HUES64 (cell line): ENCODE measurements at regions not wholly inside any gene's neighbourhood (a gene's known extent, or its start where the extent isn't known, plus 50 kb on each side); places are given as distances from the start of the nearest gene placed in this dataset.

Source experiments
- H3K27ac ChIP-seq: 2 replicates; pipeline ENCODE4 v1.7.0; 2013; ENCODE audit warnings: low read depth, low read length, inconsistent platforms
- H3K27me3 ChIP-seq: 2 replicates; pipeline ENCODE4 v1.6.1; 2013; ENCODE audit warnings: mild to moderate bottlenecking, low read length; ENCODE audit not compliant: insufficient read depth
- H3K36me3 ChIP-seq: 2 replicates; pipeline ENCODE4 v1.6.1; 2013; ENCODE audit warnings: mild to moderate bottlenecking, low read length; ENCODE audit not compliant: insufficient read depth
- H3K4me1 ChIP-seq: 2 replicates; pipeline ENCODE4 v1.6.1; 2013; ENCODE audit warnings: mild to moderate bottlenecking, low read length, moderate library complexity; ENCODE audit not compliant: insufficient read depth
- H3K4me3 ChIP-seq: 2 replicates; pipeline ENCODE4 v1.5.1; 2013; ENCODE audit warnings: mild to moderate bottlenecking, low read length, moderate library complexity
- H3K9ac ChIP-seq: 2 replicates; pipeline ENCODE4 v1.6.1; 2013; ENCODE audit warnings: mild to moderate bottlenecking, low read depth, low read length
- H3K9me3 ChIP-seq: 2 replicates; pipeline ENCODE4 v1.6.1; 2013; ENCODE audit warnings: low read depth, low read length; ENCODE audit not compliant: insufficient read depth
- WGBS: fragments of 150-250, 120-280 bp; methylation state at CpG from one replicate; pipeline ENCODE4 v1.1.7; 2013; ENCODE audit warnings: missing lambda C conversion rate; 5-methylcytosine and 5-hydroxymethylcytosine counted together

DNA sequence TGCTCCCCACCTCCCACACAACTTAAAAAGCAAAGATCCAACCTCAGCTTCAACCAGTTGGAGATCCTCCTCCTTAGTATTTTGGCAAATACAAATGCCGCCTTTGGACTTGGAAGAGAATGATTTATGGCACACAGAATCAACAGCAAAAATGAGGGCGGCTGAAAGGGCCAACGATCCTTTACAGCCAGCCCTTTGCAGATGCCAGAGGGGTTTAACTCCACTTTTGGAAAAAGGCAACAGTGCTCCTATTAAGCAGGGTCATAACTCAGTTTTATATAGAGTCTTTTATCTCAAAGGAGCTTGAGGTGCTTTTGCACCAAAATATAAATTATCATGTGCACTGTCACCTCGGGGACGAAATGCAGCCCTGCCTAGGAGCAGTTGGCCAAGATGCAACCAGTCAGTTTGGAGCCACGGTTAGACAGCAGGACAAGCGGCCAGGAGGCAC, 56.7 kb upstream of the JCAD start:
- H3K9me3 ChIP-seq, result no peaks in the 10 kb centered on the region
- H3K27me3 ChIP-seq, result no peaks in the 10 kb centered on the region
- 95% methylated on average over 7 of the region's 7 CpGs for WGBS
- no peak overlapping the region for H3K27ac ChIP-seq
- no peak overlapping the region for H3K9ac ChIP-seq
- H3K4me3 ChIP-seq, result no peak overlapping the region
- H3K36me3 ChIP-seq, result no peaks in the 10 kb centered on the region
- H3K4me1 ChIP-seq, result peaks cover 8% of the 10 kb centered on the region

DNA sequence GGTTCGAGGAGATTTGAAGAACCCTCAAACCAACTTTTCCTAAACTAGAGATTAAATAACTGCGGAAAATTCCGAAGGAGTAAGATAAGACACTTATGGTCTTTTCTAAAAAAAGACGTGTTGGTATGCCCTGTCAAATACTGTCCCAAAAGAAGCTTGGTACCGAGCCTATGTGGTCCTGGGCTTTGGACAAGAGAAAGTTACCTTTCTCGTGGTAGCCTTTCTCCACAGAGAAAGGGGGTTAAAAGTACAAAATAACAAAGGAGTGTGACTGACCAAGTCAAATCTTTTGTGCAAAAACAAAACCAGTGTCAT, 56.2 kb upstream of the JCAD start:
- no peaks in the 10 kb centered on the region for H3K36me3 ChIP-seq
- H3K4me1 ChIP-seq, result peaks cover 8% of the 10 kb centered on the region
- 84% methylated on average over 6 of the region's 6 CpGs for WGBS

DNA sequence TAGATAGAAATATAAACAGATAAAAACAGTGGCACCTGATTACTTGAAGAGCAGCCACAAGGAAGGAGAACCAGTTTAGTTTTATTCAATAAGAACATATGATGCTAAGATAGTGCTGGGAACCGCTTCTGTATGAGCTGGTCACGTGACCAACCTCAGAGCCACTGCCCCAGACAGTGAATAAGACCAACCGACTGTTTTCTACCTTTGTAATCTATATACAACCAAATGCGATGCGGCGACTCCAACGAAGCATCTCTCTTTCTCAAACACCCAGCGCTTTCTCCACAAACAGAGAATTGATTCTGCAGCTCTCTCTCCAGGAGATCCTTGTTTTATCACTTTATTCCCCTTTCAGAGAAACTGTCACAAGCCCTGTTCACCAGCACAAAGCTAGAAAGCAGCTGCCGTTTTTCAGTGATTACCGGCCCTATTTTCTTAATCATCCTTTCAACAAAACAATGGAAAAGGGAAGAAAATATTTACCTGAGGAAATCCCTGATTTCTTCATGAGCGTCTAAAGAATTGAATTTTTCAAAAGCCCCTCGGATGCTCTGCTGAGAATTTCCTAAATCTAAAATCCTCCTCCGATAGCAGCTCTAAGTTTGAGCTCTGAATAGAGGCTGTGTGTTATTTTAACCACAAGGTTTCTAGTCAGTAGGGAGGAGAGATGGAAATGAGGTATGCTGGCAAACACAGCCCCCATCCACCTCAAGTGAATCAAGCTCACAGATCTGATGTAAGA, 55.7 kb upstream of the JCAD start:
- H3K4me3 ChIP-seq, result no peak overlapping the region
- H3K36me3 ChIP-seq, result no peaks in the 10 kb centered on the region
- H3K9ac ChIP-seq, result no peak overlapping the region
- peaks cover 8% of the 10 kb centered on the region for H3K4me1 ChIP-seq
- WGBS, result 69% methylated on average over 13 of the region's 13 CpGs
- no peaks in the 10 kb centered on the region for H3K27me3 ChIP-seq
- H3K9me3 ChIP-seq, result no peaks in the 10 kb centered on the region
- peak overlapping the region; percentile 30; the same call in 1 of the 2 replicates for H3K27ac ChIP-seq

More for the DNA sequence above, 56.2 kb upstream of the JCAD start:
- peak overlapping the region; percentile 30; the same call in 1 of the 2 replicates for H3K27ac ChIP-seq
- H3K9me3 ChIP-seq, result no peaks in the 10 kb centered on the region
- no peaks in the 10 kb centered on the region for H3K27me3 ChIP-seq
- H3K9ac ChIP-seq, result no peak overlapping the region
- H3K4me3 ChIP-seq, result no peak overlapping the region

DNA sequence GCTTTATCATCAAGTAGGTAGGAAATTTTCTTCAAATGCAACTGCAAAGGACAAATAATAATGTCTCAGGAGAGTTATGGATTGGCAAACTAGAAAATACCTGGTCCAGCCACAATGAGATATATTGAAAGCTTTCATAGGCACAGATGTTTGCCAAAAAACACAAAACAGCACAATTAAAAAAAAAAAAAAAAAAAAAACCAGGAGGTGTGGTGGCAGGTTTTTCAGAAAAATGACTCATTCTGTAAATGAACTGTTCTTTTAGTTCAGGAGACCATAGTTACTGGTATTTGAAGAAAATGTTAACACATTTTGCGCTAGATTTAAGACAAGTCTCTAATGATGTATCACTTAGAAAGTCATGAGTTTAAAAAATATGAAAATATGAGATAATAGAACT, 55.0 kb upstream of the JCAD start:
- no peaks in the 10 kb centered on the region for H3K27me3 ChIP-seq
- no peaks in the 10 kb centered on the region for H3K9me3 ChIP-seq
- no peak overlapping the region for H3K9ac ChIP-seq
- no peak overlapping the region for H3K27ac ChIP-seq
- H3K36me3 ChIP-seq, result no peaks in the 10 kb centered on the region
- no peak overlapping the region for H3K4me3 ChIP-seq
- H3K4me1 ChIP-seq, result peaks cover 8% of the 10 kb centered on the region
- 91% methylated on average over 1 of the region's 1 CpG for WGBS

GRCh38 chr10:30111340-30112022, 52.1 kb upstream of the JCAD start:
- 86% methylated on average over 3 of the region's 4 CpGs for WGBS
- Histone ChIP-seq H3K4me1 (peaks cover 8% of the 10 kb centered on the region), H3K4me3 (no peak overlapping the region), H3K27me3 (no peaks in the 10 kb centered on the region), H3K9me3 (no peaks in the 10 kb centered on the region), H3K36me3 (no peaks in the 10 kb centered on the region), H3K27ac (no peak overlapping the region), H3K9ac (no peak overlapping the region)
